ENCODE measurements at regions not wholly inside any gene's neighbourhood (a gene's known extent, or its start where the extent isn't known, plus 50 kb on each side); places are given as distances from the start of the nearest gene placed in this dataset.

DNA sequence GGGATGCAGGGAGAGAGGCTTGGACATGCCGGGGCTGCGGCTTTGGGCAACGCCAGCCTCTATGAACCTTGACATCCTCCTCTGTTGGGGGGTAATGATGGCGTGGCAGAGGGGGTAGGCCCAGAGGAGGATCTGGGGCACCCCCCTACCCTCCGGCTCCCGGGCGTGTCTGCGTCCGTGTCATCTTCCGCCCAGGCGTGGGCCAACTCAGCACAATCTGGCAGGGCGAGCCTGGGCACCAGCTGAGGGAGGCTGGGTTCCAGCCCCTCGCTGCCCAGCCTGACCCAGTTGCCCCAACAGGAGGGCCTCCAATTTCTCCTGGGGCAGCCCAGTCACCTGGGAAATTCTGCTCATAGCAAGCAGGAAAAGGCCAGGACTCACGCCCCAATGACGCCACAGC lies 62.9 kb upstream of the IL17B start:
- DNase-seq: no peak

DNA sequence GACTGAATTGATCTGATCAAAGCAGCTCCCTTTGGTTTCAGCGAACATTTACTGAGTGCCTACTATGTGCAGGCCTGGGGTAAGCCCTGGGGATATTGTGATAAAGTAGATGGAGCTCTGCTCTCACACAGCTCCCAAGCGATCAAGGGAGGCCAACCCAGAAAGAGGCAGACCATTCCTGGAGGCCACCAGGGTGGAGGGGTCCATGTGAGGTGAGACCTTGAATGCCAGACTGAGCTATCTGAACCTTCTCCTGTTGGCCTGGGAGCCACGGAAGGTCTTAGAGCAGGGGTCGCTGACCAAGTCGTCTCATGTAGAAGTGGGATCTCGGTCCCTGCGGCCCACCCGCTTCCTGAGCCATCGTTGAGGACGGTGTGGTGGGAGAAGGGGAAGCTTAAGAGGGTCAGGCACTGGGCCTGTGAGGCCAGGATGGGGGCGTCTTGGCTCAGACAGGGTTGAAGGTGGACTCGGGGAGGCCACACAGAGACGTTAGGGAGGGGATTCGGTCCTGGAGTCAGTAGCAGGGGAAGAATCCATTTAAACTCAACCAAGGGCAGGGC lies 62.2 kb upstream of the IL17B start:
- no peak for DNase-seq

DNA sequence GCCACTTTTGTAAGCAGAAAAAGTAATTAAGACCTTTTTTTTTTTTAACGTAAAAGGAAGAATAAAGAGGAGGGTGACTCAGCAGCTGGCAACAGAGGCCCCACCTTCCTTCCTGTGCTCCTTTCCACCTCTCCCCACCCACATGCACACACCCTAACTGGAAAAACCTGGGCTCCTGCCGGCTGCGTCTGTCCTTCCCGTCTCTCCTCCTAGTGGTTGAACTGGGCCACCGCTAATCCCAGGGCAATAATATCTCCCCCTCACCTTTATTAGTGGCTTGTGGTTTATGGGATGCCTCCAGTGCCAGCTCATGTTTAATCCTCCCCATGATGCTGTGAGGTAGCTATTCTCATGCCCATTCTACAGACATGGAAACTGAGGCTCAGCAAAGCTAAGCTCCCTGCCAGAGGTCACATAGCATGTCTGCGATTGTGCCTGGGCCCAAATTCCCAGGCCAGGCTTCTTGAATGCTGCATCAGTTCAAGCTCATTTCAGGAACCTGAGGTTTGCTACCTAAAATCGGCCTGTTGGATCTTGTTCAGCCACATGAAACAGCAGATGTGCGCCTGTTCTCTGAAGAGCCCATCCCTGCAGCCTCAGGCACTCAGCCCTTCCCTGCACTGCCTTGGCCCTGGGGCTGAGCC lies 60.9 kb upstream of the IL17B start:
- DNase-seq: no peak

DNA sequence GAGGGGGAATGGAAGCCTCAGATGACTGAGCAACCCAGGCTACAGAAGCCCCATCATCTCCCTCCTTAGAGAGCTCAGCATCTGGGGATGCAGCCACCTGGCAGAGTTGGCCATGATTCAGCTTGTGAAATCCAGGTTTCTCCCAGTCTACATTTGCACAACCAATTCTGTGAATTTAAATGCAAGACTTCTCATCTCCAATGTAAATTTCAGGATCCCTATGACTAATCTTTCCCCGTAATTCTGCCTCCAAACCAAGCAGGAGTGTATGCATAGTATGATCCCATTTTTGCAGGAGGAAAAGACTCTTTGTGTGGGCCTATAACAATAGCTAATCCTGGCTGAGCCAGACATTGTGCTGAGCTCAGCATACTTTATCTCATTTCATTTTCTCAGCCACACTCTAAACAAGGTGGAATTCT lies 59.6 kb upstream of the IL17B start:
- DNase-seq: no peak

DNA sequence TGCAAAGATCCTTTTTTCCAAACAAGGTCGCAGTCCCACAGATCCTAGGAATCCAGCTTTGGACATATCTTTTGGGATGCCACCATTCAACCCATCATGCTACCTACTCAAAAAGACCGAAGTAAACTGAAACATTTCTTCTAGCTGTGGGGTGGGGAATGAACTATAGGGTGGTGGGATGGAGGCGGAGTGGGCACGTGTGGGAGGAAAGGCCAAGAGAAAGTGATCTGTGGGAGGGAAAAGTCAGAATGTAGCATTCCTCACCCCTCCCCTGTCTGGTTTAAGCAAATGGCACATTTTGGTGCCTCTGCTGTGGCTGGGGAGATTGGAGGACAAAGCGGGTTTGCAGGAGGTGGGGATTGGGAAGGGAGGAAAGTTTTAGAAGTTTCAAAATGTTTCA lies 59.2 kb upstream of the IL17B start:
- DNase-seq: no peak

DNA sequence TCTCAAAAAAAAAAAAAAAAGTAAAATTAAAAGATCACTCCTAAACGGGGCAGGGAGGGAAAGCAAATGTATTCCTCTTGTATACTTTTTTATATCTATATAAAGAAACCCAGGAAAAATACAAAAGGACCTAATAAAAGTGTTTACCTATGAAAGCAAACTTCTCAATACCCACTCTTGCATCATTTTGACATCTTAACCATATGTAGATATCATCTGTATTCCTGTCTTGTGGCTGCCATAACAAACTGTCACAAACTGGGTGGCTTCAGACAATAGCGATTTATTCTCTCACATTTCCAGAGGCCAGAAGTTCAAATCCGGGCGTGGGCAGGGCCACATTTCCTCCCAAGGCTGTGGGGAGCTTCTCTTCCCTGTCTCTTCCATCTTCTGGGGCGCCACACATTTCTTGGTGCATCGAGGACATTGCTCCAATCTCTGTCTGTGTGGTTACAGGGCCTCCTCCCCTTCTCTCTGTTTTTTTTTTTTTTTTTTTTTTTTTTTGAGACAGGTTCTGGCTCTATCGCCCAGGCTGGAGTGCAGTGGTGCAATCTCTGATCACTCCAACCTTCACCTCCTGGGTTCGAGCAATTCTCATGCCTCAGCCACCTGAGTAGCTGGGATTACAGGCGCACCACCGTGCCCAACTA lies 58.4 kb upstream of the IL17B start:
- DNase-seq: no peak

DNA sequence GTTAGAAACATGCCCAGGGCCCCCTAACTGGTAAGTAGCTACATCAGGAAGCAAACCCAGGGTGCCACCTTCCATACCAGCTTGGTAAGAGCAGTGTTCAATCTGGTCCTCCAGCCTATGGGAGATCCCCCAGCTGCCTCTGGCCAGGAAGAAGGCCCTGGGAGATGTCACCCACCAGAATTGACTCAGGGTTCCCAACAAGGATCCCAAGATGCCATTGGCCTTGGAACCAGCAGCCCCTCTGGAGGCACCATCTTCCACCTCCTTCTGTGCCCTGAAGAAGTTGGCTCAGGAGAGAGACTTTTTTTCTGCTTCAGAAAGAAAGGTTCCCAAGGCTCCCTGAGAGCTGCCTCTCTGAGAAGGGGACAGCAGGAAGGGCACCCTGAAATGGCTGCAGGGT lies 56.6 kb upstream of the IL17B start:
- no peak for DNase-seq

DNA sequence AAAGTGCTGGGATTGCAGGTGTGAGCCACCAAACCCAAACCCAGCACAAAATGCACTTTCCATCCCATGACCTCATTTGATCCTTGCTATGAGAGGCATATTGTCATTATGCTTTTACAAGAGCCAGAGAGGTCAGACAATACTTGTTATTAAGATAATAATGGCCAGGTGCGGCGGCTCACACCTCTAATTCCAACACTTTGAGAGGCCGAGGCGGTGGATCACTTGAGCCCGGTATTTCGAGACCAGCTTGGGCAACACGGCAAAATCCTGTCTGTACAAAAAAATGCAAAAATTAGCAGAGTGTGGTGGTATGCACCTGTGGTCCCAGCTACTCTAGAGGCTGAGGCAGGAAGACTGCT lies 55.9 kb upstream of the IL17B start:
- no peak for DNase-seq

DNA sequence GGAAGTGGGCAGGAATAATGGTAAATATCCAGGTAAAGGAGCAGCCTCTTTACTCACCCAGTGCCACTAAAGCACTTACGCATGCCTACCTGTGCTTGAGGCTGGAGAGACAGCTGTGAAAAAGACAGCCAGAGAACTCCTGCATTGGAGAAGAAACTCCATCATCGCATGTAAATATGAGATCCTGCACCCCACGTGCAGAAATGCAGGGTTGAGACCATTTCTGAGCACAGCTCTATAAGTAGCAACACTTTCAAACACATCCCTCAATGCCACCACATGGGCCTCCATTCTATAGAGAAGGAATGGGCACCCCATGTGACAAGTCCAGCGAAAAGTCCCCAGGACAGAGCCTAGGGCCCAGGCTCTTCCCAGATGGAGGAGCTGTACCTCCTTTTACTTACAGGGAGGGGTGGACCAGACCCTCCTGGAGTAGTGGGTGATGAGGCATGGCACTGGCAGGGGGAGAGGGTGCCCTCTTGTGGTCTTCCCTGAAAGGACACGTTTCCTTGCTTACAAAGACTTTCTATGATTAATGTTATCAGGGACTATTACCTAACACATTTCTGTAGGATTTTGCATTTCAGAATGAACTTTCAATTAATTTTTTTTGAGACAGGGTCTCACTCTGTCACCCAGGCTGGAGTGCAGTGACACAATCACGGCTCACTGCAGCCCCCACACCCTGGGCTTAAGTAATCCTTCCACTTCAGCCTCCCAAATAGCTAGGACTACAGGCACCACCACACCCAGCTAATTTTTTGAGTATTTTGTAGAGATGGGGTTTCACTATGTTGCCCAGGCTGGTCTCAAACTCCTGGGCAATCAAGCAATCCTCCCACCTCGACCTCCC lies 55.3 kb upstream of the IL17B start:
- DNase-seq: peak; percentile 63

DNA sequence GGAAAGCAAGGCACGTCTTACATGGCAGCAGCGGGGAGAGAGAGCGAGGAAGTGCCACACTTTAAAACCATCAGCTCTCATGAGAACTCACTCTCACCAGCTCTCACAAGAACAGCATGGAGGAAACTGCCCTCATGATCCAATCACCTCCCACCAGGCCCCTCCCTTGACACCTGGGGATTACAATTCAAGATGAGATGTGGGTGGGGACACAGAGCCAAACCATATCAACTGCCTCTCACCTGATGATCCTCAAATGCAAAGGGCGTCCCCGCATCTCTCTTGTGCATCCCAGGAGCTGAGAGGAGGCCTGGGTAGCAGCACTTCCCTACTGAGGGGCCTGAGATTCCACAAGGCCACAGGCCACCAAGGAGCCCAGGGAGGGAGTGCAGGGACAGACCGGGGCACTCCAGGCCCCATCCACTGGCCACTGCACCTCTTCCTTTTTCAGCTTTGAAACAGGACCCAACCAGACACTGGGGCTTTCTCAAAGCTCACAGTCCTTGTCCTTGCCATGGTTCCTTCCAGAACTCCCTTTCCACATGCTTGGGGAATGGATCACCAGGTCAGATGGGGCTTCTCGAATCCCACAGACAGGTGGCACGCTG lies 54.5 kb upstream of the IL17B start:
- no peak for DNase-seq

DNA sequence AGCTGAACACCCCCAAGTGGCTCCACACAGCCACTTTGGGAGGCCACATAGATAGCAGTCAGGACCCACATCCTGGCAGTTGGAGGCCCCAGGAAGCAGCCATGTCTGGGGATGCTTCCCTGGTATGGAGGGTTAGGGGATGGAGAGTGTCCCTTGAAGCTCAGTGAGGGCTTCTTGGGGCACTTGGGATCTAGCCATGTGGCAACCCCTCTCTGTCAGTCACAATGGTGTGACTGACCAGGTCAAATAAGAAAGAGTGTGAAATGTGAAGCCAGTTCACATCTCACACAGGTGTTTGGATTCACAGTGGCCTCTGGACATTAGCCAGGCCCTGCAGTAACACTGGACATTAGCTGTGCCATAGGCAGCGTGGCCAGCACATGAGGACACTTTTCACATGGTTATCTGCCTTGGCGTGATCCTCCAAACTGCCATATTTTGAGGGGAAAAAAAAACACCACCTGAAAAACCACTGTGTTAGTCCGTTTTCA lies 53.9 kb upstream of the IL17B start:
- no peak for DNase-seq

DNA sequence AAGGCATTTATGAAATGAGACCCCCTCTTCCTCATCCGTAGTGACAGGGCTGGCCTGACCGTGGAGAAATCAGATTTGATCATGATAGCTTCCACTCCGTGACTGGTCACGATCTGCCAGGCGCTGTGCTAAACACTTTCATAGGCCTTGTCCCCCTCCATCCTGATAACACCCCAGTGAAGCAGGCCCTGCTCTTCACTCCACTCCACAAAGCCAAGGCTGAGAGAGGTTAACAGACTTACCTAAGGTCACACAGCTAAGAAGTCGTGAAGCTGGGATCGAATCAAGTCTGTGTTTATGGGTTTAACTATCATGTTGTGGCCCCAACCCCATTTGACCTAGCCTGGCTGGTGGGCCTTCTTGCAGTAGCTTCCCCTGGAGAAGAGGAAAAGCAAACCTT lies 53.3 kb upstream of the IL17B start:
- no peak for DNase-seq

DNA sequence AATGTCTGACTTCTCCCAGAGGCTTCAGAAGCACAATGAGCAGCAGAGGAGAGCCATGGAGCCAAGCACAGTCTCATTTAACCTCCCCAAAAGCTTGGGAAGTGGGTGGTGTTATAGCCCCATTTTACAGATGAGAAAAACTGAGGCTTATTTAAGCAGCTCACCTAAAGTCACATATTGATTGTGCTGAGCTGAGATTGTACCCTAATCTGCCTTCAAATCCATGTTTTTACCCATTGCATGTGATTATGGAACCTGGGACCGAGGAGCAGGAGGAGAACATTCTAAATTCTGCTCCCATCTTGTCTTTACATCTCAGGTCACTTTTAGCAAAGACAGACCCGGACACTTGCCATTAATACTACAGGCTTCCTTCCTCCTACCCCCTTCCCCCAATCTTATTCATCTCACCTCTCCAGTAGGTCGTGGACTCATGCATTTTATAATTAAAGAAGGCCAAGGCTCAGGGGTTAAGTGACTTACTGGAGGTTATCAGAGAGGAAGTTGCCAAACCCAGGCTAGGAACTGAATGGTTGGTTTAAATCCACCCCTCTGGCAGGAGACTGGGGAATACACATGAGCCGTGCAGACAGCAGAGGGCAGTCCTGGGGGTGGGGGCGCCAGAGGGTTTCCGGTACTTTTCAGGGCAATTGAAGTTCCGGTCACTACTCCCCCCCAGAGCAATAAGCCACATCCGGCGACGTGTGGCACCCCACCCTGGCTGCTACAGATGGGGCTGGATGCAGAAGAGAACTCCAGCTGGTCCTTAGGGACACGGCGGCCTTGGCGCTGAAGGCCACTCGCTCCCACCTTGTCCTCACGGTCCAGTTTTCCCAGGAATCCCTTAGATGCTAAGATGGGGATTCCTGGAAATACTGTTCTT lies 51.0 kb upstream of the IL17B start:
- no peak for DNase-seq

Measured in renal pelvis (tissue), 1 donor.